Vagina (tissue), 2 donors: ENCODE measurements at regions not wholly inside any gene's neighbourhood (a gene's known extent, or its start where the extent isn't known, plus 50 kb on each side); places are given as distances from the start of the nearest gene placed in this dataset.

ENCODE experiments used
- CTCF ChIP-seq, 3 experiments: fragments of 450-650 bp in 2 of 3; fragments of 200-600 bp in 1 of 3; sonication (generic) in 1 of 3; IDR thresholded peaks; one replicate each; pipeline ENCODE4 v1.5.1; 2017 to 2019; ENCODE audit warnings: antibody characterized with exemption in 3 of 3, mild to moderate bottlenecking in 2 of 3, moderate library complexity in 2 of 3
- POLR2A ChIP-seq, 2 donors: fragments of 450-650 bp; IDR thresholded peaks; one replicate each; pipeline ENCODE4 v1.6.1; 2017; ENCODE audit warnings: antibody characterized with exemption in 2 of 2, mild to moderate bottlenecking in 2 of 2, moderate library complexity in 2 of 2
- POLR2AphosphoS5 ChIP-seq, 2 donors: sonication (generic); formaldehyde crosslinking; IDR thresholded peaks; one replicate each; pipeline ENCODE4 v1.9.0; 2017; ENCODE audit warnings: antibody characterized with exemption in 2 of 2, mild to moderate bottlenecking in 2 of 2, low read depth in 1 of 2; ENCODE audit not compliant: insufficient read depth in 1 of 2

- no peak for TF ChIP-seq CTCF (IDR thresholded peaks at IDR 0.05)
- no peak for TF ChIP-seq POLR2A (IDR thresholded peaks at IDR 0.05)
- TF ChIP-seq POLR2AphosphoS5 (IDR thresholded peaks at IDR 0.05; ENCODE audit: insufficient read depth in 1 of 2, low read depth in 1 of 2): no peak
Observed at GRCh38 chr18:27528925-27529521, 343.9 kb upstream of the CHST9 start.
